Astrocyte (in vitro differentiated cells and primary cell): ENCODE measurements at regions not wholly inside any gene's neighbourhood (a gene's known extent, or its start where the extent isn't known, plus 50 kb on each side); places are given as distances from the start of the nearest gene placed in this dataset.

ENCODE experiments used
- DNase-seq: peaks from one replicate; pipeline ENCODE4 v3.0.0-alpha.2; 2010; ENCODE audit warnings: low read depth
- FAIRE-seq: peaks from 2 replicates; lab custom pipeline; 2011; peaks lifted over from hg19 to GRCh38; lab: Jason Lieb, UNC
- H2AFZ ChIP-seq: 2 replicates; pipeline ENCODE4 v1.6.0; 2012; ENCODE audit warnings: low read depth, low read length, inconsistent platforms
- H3K27ac ChIP-seq: 2 replicates; pipeline ENCODE4 v1.5.1; 2011; ENCODE audit warnings: low read depth, low read length, inconsistent platforms
- H3K27me3 ChIP-seq: 2 replicates; pipeline ENCODE4 v1.6.0; 2011; ENCODE audit warnings: low read length, inconsistent platforms; ENCODE audit not compliant: insufficient read depth
- H3K36me3 ChIP-seq: 2 replicates; pipeline ENCODE4 v1.5.1; 2011; ENCODE audit warnings: low read length, inconsistent platforms; ENCODE audit not compliant: insufficient read depth
- H3K4me1 ChIP-seq: 2 replicates; pipeline ENCODE4 v1.5.1; 2011; ENCODE audit warnings: low read length, inconsistent platforms; ENCODE audit not compliant: insufficient read depth
- H3K4me2 ChIP-seq: 2 replicates; pipeline ENCODE4 v1.6.0; 2012; ENCODE audit warnings: low read length, inconsistent platforms
- H3K4me3 ChIP-seq: 2 replicates; pipeline ENCODE4 v1.5.1; 2011; ENCODE audit warnings: low read depth, mild to moderate bottlenecking, low read length, inconsistent platforms; ENCODE audit not compliant: insufficient read depth
- H3K79me2 ChIP-seq: 2 replicates; pipeline ENCODE4 v1.6.0; 2012; ENCODE audit warnings: mild to moderate bottlenecking, low read length, inconsistent platforms; ENCODE audit not compliant: insufficient read depth
- H3K9ac ChIP-seq: 2 replicates; pipeline ENCODE4 v1.6.0; 2012; ENCODE audit warnings: mild to moderate bottlenecking, low read length, inconsistent platforms
- H3K9me3 ChIP-seq: 2 replicates; pipeline ENCODE4 v1.5.1; 2012; ENCODE audit warnings: low read depth, mild to moderate bottlenecking, low read length, inconsistent platforms; ENCODE audit not compliant: insufficient read depth
- H4K20me1 ChIP-seq: 2 replicates; pipeline ENCODE4 v1.6.0; 2012; ENCODE audit warnings: low read length, inconsistent platforms; ENCODE audit not compliant: insufficient read depth
- H3K27ac Mint-ChIP-seq: one replicate; pipeline ENCODE4 v1.8.0; 2021; ENCODE audit warnings: mild to moderate bottlenecking, mixed read lengths; ENCODE audit not compliant: unreplicated experiment
- H3K27me3 Mint-ChIP-seq: one replicate; pipeline ENCODE4 v1.8.0; 2021; ENCODE audit warnings: low read depth, mixed read lengths; ENCODE audit not compliant: unreplicated experiment
- H3K36me3 Mint-ChIP-seq: one replicate; pipeline ENCODE4 v1.8.0; 2021; ENCODE audit warnings: low read depth, mixed read lengths; ENCODE audit not compliant: unreplicated experiment
- H3K4me1 Mint-ChIP-seq: one replicate; pipeline ENCODE4 v1.8.0; 2021; ENCODE audit warnings: low read depth, mixed read lengths; ENCODE audit not compliant: unreplicated experiment
- H3K4me3 Mint-ChIP-seq: one replicate; pipeline ENCODE4 v1.8.0; 2021; ENCODE audit warnings: mild to moderate bottlenecking, moderate library complexity, mixed read lengths; ENCODE audit not compliant: unreplicated experiment
- H3K9me3 Mint-ChIP-seq: one replicate; pipeline ENCODE4 v1.8.0; 2021; ENCODE audit warnings: mild to moderate bottlenecking, mixed read lengths; ENCODE audit not compliant: unreplicated experiment
- EZH2 ChIP-seq: IDR thresholded peaks from 2 replicates; pipeline ENCODE4 v1.6.1; 2012; ENCODE audit warnings: mild to moderate bottlenecking, low read length, inconsistent platforms; ENCODE audit not compliant: insufficient read depth
- TF ChIP-seq, protein P1 (sequence below): IDR thresholded peaks from 2 replicates; pipeline ENCODE4 v1.5.1; 2011; ENCODE audit warnings: low read depth, mild to moderate bottlenecking, inconsistent platforms, low read length, moderate library complexity; ENCODE audit not compliant: insufficient read depth

DNA sequence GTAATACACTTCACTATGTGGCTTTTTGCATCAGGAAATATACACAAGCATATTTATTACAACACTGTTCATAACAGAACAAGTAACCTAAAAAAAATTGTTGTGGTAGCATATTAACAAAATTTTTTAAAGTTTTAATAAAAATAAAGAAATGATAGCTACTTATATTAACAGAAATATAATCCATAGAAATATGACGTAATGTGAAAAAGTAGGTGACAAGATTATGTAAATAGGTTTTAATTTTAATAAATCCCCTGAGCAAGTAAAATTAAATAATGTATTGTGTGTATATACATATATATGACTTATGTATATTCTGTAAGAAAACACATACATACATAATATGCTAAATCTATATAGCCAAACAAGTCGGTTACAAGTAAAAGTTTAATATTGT lies 359.9 kb downstream of the SEC16B start:
- FAIRE-seq (no peak), DNase-seq (no peak)
- no peak overlapping the region for H3K9ac ChIP-seq
- Mint-ChIP-seq H3K36me3 (no peaks in the 10 kb centered on the region), H3K27ac (no peak overlapping the region), H3K4me1 (no peaks in the 10 kb centered on the region), H3K9me3 (no peaks in the 10 kb centered on the region), H3K4me3 (no peak overlapping the region), H3K27me3 (no peaks in the 10 kb centered on the region)
- H3K27me3 ChIP-seq = no peaks in the 10 kb centered on the region
- no peak overlapping the region for H3K4me3 ChIP-seq
- no peaks in the 10 kb centered on the region for H3K4me1 ChIP-seq
- no peak overlapping the region for H3K4me2 ChIP-seq
- TF ChIP-seq, protein P1, sequence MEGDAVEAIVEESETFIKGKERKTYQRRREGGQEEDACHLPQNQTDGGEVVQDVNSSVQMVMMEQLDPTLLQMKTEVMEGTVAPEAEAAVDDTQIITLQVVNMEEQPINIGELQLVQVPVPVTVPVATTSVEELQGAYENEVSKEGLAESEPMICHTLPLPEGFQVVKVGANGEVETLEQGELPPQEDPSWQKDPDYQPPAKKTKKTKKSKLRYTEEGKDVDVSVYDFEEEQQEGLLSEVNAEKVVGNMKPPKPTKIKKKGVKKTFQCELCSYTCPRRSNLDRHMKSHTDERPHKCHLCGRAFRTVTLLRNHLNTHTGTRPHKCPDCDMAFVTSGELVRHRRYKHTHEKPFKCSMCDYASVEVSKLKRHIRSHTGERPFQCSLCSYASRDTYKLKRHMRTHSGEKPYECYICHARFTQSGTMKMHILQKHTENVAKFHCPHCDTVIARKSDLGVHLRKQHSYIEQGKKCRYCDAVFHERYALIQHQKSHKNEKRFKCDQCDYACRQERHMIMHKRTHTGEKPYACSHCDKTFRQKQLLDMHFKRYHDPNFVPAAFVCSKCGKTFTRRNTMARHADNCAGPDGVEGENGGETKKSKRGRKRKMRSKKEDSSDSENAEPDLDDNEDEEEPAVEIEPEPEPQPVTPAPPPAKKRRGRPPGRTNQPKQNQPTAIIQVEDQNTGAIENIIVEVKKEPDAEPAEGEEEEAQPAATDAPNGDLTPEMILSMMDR = no peak
- no peaks in the 10 kb centered on the region for H3K36me3 ChIP-seq
- no peaks in the 10 kb centered on the region for H4K20me1 ChIP-seq
- H3K79me2 ChIP-seq = no peaks in the 10 kb centered on the region
- H3K9me3 ChIP-seq = no peaks in the 10 kb centered on the region
- no peak overlapping the region for H3K27ac ChIP-seq
- H2AFZ ChIP-seq = no peak overlapping the region

DNA sequence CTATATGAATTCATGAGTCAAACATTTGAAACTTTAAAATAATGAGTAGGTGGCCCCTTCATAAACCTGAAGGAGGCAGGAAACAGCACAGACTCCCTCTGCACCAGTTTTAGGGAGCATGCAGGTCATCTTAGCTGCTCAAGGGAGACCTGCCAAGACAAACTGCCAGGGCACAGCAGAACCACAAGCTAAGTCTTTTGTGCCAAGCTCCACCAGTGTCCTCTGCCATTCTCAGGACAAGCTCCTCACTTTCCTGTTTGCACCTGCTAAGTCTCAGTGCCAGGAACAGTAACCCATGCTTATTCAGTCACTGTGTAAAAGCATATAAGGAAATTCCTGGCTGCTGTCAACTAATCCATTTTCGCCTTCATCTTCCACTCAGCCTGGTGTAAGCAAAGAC lies 368.9 kb downstream of the SEC16B start:
- H3K9ac ChIP-seq = no peak overlapping the region
- no peaks in the 10 kb centered on the region for H3K36me3 ChIP-seq
- FAIRE-seq (no peak), DNase-seq (no peak)
- H3K79me2 ChIP-seq = no peaks in the 10 kb centered on the region
- H2AFZ ChIP-seq = no peak overlapping the region
- Mint-ChIP-seq H3K27me3 (peaks cover 7% of the 10 kb centered on the region), H3K27ac (no peak overlapping the region), H3K4me3 (no peak overlapping the region), H3K4me1 (no peaks in the 10 kb centered on the region), H3K9me3 (no peaks in the 10 kb centered on the region), H3K36me3 (no peaks in the 10 kb centered on the region)
- no peaks in the 10 kb centered on the region for H4K20me1 ChIP-seq
- no peaks in the 10 kb centered on the region for H3K27me3 ChIP-seq
- H3K4me3 ChIP-seq = no peak overlapping the region
- no peak overlapping the region for H3K4me2 ChIP-seq
- H3K9me3 ChIP-seq = no peaks in the 10 kb centered on the region
- no peak for TF ChIP-seq EZH2
- TF ChIP-seq, protein P1 = no peak
- no peaks in the 10 kb centered on the region for H3K4me1 ChIP-seq
- H3K27ac ChIP-seq = no peak overlapping the region

DNA sequence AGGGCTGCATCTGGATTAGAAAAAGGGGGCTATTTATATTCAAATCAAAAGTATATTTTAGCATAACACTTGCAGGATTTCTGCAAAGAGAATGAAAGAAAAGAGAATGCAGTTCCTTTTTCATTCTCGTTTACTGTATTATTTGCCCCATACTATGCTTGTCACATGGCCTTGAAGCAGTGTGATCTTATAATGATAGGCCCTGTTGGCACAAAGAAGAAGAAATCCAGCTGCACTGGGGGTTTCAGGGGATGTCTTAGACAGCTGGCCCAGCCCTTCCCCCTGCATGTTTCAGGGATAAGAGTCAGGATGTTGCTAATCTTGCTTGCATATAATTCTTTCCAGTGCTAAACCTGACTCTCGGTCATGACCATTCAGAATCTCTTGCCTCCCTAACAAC lies 369.5 kb downstream of the SEC16B start:
- TF ChIP-seq, protein P1 = no peak
- no peak for TF ChIP-seq EZH2
- no peaks in the 10 kb centered on the region for H3K4me1 ChIP-seq
- H3K36me3 ChIP-seq = no peaks in the 10 kb centered on the region
- no peaks in the 10 kb centered on the region for H3K36me3 Mint-ChIP-seq
- no peaks in the 10 kb centered on the region for H4K20me1 ChIP-seq
- DNase-seq = no peak
- H3K4me3 ChIP-seq = no peak overlapping the region
- H3K4me2 ChIP-seq = no peak overlapping the region
- H3K27ac ChIP-seq = no peak overlapping the region
- H3K9me3 Mint-ChIP-seq = no peaks in the 10 kb centered on the region
- H3K27ac Mint-ChIP-seq = no peak overlapping the region
- FAIRE-seq = no peak
- H3K27me3 Mint-ChIP-seq = peaks cover 9% of the 10 kb centered on the region
- H3K4me3 Mint-ChIP-seq = no peak overlapping the region
- H3K9me3 ChIP-seq = no peaks in the 10 kb centered on the region
- H3K27me3 ChIP-seq = no peaks in the 10 kb centered on the region
- no peak overlapping the region for H3K9ac ChIP-seq
- no peak overlapping the region for H2AFZ ChIP-seq
- no peaks in the 10 kb centered on the region for H3K4me1 Mint-ChIP-seq
- no peaks in the 10 kb centered on the region for H3K79me2 ChIP-seq
